Parathyroid adenoma (tissue), 2 donors: ENCODE measurements at regions not wholly inside any gene's neighbourhood (a gene's known extent, or its start where the extent isn't known, plus 50 kb on each side); places are given as distances from the start of the nearest gene placed in this dataset.

Source experiments
- H2AFZ ChIP-seq: fragments of 300-600 bp; sonication (generic); one replicate; pipeline ENCODE4 v1.7.0; 2017; ENCODE audit warnings: antibody characterized with exemption, mild to moderate bottlenecking
- H3K27ac ChIP-seq: fragments of 300-600 bp; sonication (generic); one replicate; pipeline ENCODE4 v1.7.0; 2017
- H3K27me3 ChIP-seq: fragments of 300-600 bp; sonication (generic); one replicate; pipeline ENCODE4 v1.7.0; 2017; ENCODE audit warnings: low read length; ENCODE audit not compliant: control insufficient read depth, insufficient read depth
- H3K36me3 ChIP-seq: fragments of 300-600 bp; sonication (generic); one replicate; pipeline ENCODE4 v1.7.0; 2017; ENCODE audit warnings: low read length; ENCODE audit not compliant: control insufficient read depth, insufficient read depth
- H3K4me1 ChIP-seq: fragments of 300-600 bp; sonication (generic); one replicate; pipeline ENCODE4 v1.7.0; 2017; ENCODE audit warnings: control low read depth
- H3K4me2 ChIP-seq: fragments of 300-600 bp; sonication (generic); one replicate; pipeline ENCODE4 v1.7.0; 2017; ENCODE audit warnings: low read length
- H3K4me3 ChIP-seq: fragments of 300-600 bp; sonication (generic); one replicate; pipeline ENCODE4 v1.7.0; 2017; ENCODE audit warnings: low read depth, low read length
- H3K79me2 ChIP-seq: fragments of 300-600 bp; sonication (generic); one replicate; pipeline ENCODE4 v1.7.0; 2017; ENCODE audit warnings: control low read depth
- H3K9ac ChIP-seq: fragments of 300-600 bp; sonication (generic); one replicate; pipeline ENCODE4 v1.7.0; 2017; ENCODE audit warnings: mild to moderate bottlenecking
- H3K9me3 ChIP-seq: fragments of 300-600 bp; sonication (generic); one replicate; pipeline ENCODE4 v1.7.0; 2017; ENCODE audit warnings: low read length; ENCODE audit not compliant: control insufficient read depth
- TF ChIP-seq, protein P1 (sequence below): fragments of 300-600 bp; sonication (generic); IDR thresholded peaks from one replicate; pipeline ENCODE4 v1.7.0; 2017; ENCODE audit warnings: antibody characterized with exemption, mild to moderate bottlenecking
- donor health status: primary hyperparathyroidism.

- no peaks in the 10 kb centered on the region for H3K79me2 ChIP-seq
- no peaks in the 10 kb centered on the region for H3K27me3 ChIP-seq
- H3K9ac ChIP-seq, result no peak overlapping the region
- TF ChIP-seq, protein P1, sequence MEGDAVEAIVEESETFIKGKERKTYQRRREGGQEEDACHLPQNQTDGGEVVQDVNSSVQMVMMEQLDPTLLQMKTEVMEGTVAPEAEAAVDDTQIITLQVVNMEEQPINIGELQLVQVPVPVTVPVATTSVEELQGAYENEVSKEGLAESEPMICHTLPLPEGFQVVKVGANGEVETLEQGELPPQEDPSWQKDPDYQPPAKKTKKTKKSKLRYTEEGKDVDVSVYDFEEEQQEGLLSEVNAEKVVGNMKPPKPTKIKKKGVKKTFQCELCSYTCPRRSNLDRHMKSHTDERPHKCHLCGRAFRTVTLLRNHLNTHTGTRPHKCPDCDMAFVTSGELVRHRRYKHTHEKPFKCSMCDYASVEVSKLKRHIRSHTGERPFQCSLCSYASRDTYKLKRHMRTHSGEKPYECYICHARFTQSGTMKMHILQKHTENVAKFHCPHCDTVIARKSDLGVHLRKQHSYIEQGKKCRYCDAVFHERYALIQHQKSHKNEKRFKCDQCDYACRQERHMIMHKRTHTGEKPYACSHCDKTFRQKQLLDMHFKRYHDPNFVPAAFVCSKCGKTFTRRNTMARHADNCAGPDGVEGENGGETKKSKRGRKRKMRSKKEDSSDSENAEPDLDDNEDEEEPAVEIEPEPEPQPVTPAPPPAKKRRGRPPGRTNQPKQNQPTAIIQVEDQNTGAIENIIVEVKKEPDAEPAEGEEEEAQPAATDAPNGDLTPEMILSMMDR, result no peak
- H3K4me1 ChIP-seq, result peaks cover 3% of the 10 kb centered on the region
- H2AFZ ChIP-seq, result no peak overlapping the region
- no peaks in the 10 kb centered on the region for H3K36me3 ChIP-seq
- H3K27ac ChIP-seq, result no peak overlapping the region
- H3K4me3 ChIP-seq, result no peak overlapping the region
- H3K4me2 ChIP-seq, result no peak overlapping the region
- no peaks in the 10 kb centered on the region for H3K9me3 ChIP-seq
These were observed 144.6 kb upstream of the COL1A2 start for GRCh38 chr7:94250124-94250523.

DNA sequence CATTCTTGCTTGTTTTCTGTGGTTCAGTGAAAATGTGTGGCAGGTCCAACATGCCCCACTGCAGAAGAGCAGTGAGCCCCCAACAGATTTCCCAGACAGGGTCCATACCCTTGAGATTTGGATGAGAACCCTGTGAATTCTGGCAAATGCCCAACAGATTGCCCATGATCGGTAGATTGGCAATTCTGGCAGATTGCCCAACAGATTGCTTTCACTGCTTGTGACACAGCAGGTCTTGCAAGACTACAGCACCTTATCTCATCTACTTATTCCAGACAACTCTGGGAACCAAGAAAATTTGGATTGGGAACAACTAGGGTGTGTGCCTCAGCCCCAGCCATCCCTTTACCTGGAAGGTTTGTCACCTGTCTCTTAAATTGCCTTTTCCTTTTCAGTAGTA is 143.7 kb upstream of the COL1A2 start:
- Histone ChIP-seq H3K79me2 (no peaks in the 10 kb centered on the region), H3K27ac (no peak overlapping the region), H3K4me1 (peaks cover 3% of the 10 kb centered on the region), H3K4me3 (no peak overlapping the region), H3K27me3 (no peaks in the 10 kb centered on the region), H2AFZ (no peak overlapping the region), H3K4me2 (no peak overlapping the region), H3K36me3 (no peaks in the 10 kb centered on the region), H3K9me3 (no peaks in the 10 kb centered on the region), H3K9ac (no peak overlapping the region)
- TF ChIP-seq, protein P1, result no peak

GRCh38 chr7:94252124-94252523 is 142.6 kb upstream of the COL1A2 start:
- Histone ChIP-seq H3K36me3 (no peaks in the 10 kb centered on the region), H3K4me1 (peaks cover 3% of the 10 kb centered on the region), H3K27ac (no peak overlapping the region), H3K4me2 (no peak overlapping the region), H3K79me2 (no peaks in the 10 kb centered on the region), H3K9ac (no peak overlapping the region), H3K27me3 (no peaks in the 10 kb centered on the region), H3K4me3 (no peak overlapping the region), H2AFZ (no peak overlapping the region), H3K9me3 (no peaks in the 10 kb centered on the region)
- TF ChIP-seq, protein P1, result no peak

DNA sequence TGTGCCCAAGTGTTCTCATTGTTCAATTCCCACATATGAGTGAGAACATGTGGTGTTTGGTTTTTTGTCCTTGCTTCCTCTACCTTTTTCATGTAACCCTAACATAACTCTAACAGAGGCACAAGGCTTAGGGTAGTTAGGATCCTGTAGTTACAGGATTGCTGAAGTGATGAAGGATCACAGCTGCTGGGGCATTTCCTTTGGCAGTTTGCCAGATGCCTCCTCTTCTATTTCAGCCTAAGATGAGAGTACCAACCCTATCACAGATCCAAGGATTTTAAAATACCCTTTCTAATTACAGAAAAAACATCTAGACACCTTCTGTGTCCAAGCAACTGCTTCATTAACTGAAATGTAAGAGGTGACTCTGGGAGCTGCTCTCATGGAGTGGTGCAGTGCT is 141.7 kb upstream of the COL1A2 start:
- no peak overlapping the region for H3K9ac ChIP-seq
- peaks cover 3% of the 10 kb centered on the region for H3K4me1 ChIP-seq
- no peaks in the 10 kb centered on the region for H3K36me3 ChIP-seq
- TF ChIP-seq, protein P1, result no peak
- H3K79me2 ChIP-seq, result no peaks in the 10 kb centered on the region
- H3K9me3 ChIP-seq, result no peaks in the 10 kb centered on the region
- no peak overlapping the region for H3K4me2 ChIP-seq
- H3K27ac ChIP-seq, result no peak overlapping the region
- H2AFZ ChIP-seq, result no peak overlapping the region
- H3K27me3 ChIP-seq, result no peaks in the 10 kb centered on the region
- H3K4me3 ChIP-seq, result no peak overlapping the region

- no peaks in the 10 kb centered on the region for H3K36me3 ChIP-seq
- H2AFZ ChIP-seq, result no peak overlapping the region
- no peak overlapping the region for H3K27ac ChIP-seq
- no peak overlapping the region for H3K9ac ChIP-seq
- H3K79me2 ChIP-seq, result no peaks in the 10 kb centered on the region
- no peak overlapping the region for H3K4me3 ChIP-seq
- peaks cover 3% of the 10 kb centered on the region for H3K4me1 ChIP-seq
- TF ChIP-seq, protein P1, result no peak
- no peaks in the 10 kb centered on the region for H3K9me3 ChIP-seq
- no peak overlapping the region for H3K4me2 ChIP-seq
- H3K27me3 ChIP-seq, result no peaks in the 10 kb centered on the region
These were observed 141.0 kb upstream of the COL1A2 start for GRCh38 chr7:94253686-94254085.
